ENCODE measurements at regions not wholly inside any gene's neighbourhood (a gene's known extent, or its start where the extent isn't known, plus 50 kb on each side); places are given as distances from the start of the nearest gene placed in this dataset.
"Not testable (repeated sequence)": the region's sequence is repeated elsewhere in the genome, so short reads cannot be mapped to it uniquely, and the experiment has no call there.

DNA sequence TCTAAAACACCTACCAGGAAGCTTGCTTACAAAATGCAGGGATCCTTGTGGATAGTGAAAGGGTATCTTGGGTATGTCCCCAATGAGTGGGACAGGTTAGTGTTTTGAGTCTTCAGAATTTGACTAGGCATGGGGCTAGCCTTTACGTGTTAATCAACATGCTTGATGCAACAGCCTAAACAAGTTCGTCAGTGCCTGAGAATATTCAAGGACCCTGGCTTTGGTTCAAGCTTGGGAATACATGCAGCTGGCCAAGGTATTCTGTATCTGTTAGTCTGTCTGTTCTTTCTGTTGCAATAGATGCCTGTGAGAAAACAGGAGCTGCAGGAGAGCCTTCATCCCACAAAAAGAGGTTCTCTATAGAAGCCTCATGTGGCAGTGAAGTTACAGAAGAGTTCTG, 149.5 kb downstream of the CCNG2 start:
- DNase-seq (ENCODE audit: low read depth) = no peak

GRCh38 chr4:77308843-77309242, 151.8 kb downstream of the CCNG2 start:
- DNase-seq (ENCODE audit: low read depth) = peak; percentile 54

GRCh38 chr4:77309496-77309895, 152.5 kb downstream of the CCNG2 start:
- no peak for DNase-seq (ENCODE audit: low read depth)

- DNase-seq (ENCODE audit: low read depth) = peak; percentile 40
Measured at GRCh38 chr4:77310931-77311330, 153.9 kb downstream of the CCNG2 start.

DNA sequence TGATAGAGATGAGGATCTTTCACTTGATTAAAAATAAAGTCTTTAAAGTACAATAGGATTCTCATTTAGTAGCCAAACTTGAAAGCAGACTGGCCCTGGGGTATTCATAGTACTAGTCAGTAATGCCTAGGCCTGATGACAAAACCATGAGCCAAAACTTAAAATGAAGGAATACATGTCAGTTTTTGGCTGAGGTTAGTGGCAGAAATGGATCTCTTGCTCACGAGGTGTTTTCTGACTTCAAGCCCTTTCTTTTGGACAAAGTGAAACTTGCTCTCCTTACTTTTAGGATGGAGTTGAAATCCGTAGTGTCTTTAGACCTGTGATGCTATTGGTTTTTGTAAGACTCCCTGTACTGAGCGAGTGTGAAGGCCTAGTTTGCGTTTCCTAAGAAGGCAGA, 157.7 kb downstream of the CCNG2 start:
- DNase-seq (ENCODE audit: low read depth) = no peak

DNA sequence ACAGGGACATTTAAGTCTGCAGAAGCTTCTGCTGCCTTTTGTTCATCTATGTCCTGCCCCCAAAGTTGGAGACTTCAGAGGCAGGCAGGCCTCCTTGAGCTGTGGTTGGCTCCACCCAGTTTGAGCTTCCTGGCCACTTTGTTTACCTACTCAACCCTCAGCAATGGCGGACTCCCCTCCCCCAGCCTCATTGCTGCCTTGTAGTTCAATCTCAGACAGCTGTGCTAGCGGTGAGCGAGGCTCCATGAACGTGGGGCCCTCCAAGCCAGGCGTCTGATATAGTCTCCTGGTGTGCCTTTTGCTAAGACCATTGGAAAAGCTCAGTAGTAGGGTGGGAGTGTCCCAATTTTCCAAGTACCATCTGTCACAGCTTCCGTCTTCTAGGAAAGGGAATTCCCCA, 170.1 kb downstream of the CCNG2 start:
- no peak for DNase-seq (ENCODE audit: low read depth)

GRCh38 chr4:77332696-77333270, 175.8 kb downstream of the CCNG2 start:
- DNase-seq (ENCODE audit: low read depth) = no peak

DNA sequence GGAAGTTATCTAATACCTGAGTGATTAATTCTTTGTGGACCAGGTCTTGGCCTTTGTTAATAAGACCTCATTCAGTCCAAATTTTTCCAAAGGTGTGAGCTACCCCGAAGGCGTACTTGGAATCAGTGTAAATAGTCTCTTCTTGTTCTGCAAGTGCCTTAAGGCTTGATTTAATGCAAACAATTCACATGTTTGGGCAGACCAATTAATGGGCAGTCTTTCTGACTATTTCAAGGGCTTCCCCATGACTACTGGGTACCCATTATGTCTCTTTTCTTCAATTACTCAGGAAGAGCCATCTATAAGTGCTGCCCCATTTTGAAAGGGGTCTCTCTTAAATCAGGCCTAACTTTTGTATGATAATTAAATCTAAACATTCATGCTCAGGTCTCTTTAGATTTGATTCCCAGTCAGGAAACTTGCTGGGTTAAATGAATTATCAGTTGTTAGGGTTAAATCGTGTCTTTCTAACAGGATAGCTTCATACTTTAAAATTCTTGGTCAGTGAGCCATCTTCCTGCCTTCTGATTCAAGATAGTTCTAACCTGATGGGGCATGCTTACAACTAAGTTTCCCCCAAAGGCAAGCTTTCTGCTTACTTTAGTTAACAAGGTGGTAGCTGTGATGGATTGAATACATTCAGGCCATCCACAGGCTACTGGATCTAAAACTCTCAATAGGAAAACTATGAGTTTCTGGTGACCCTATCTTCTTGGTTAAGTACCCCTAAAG, 179.6 kb downstream of the CCNG2 start:
- DNase-seq (ENCODE audit: low read depth) = peak; percentile 3

GRCh38 chr4:77342170-77342810, 185.3 kb downstream of the CCNG2 start:
- no peak for DNase-seq (ENCODE audit: low read depth)

DNA sequence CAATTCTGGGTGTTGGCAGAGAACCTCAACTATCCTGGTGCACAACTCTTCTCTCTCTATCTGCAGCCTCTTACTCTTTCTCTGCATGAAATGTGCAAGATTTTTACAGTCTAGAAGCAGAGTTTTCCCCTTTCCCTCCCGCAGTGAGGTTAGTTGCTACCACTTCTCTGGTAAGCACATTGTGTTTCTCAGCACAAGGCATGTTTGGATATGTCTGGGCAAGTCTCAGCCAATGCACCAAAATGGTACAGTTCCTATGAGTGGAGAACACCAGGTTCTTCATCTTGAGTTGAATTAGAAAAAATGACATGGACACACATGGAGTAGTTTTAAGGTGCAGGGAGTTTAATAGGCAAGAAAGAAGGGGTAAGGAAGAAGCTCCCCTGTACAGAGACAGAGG, 187.0 kb downstream of the CCNG2 start:
- no peak for DNase-seq (ENCODE audit: low read depth)

DNA sequence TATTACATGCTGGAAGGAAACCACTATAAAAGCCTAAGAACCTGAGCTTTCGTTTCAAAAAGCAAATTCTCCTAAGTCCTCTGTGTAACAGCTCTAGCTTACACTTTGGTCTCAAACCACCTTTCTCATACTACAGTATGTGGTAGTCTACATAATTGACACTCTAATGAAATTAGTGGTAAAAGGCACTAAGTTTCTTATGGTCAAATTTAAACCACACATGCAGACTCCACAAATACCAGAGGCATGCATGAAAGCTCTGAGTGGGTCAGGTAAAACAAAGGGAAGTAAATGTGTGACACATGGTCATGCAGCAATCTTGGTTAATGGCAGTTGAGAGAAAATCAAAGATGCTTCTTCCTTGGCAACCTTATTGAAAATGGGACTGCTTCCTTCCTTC, 187.8 kb downstream of the CCNG2 start:
- no peak for DNase-seq (ENCODE audit: low read depth)

- DNase-seq (ENCODE audit: low read depth) = peak; percentile 5
Measured at GRCh38 chr4:77347351-77347966, 190.5 kb downstream of the CCNG2 start.

DNA sequence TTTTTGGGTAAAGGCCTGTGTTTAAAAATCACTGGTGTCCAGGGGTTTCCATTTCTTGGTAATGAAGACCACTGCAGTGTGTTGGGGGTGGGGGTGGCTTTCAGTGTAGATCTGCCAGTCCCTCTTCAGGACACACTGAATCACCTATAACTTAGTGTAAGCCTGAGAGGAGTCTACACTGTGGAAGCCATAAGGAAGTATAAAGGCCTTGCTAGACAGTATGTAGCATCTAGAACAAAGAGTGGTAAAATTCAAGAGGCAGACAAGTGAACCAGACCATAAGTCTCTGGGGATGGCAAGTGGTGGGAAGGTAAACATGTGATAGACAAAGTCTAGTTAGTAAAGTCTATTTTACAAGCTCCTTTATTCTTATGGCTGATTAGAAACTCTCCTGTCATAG, 191.8 kb downstream of the CCNG2 start:
- DNase-seq (ENCODE audit: low read depth) = no peak

GRCh38 chr4:77349364-77349763, 192.4 kb downstream of the CCNG2 start:
- DNase-seq (ENCODE audit: low read depth) = no peak

GRCh38 chr4:77349796-77350195, 192.8 kb downstream of the CCNG2 start:
- peak; percentile 52 for DNase-seq (ENCODE audit: low read depth)

GRCh38 chr4:77352192-77352591, 195.2 kb downstream of the CCNG2 start:
- DNase-seq (ENCODE audit: low read depth) = no peak

- not testable (repeated sequence) for DNase-seq (ENCODE audit: low read depth)
Measured at GRCh38 chr4:77353724-77354315, 196.8 kb downstream of the CCNG2 start.

DNA sequence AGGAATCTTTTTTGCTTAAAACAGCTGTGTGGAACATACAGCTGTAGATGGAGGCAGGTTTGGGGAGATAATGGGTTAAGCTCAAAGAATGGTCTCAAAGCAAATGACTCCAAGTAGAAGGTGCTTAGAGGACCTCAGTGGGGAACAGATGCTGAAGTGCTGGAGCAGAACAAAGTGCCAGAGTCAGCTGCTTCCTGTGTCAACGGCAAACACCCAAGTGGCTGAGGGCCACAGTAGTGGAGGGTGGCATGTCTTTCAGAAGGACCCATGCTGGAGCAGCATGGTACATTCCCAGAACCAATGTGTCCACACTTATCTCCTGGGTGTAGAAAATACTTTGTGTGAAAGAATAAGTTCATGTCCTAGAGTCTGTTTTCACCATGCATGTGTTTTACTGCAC, 197.5 kb downstream of the CCNG2 start:
- no peak for DNase-seq (ENCODE audit: low read depth)

DNA sequence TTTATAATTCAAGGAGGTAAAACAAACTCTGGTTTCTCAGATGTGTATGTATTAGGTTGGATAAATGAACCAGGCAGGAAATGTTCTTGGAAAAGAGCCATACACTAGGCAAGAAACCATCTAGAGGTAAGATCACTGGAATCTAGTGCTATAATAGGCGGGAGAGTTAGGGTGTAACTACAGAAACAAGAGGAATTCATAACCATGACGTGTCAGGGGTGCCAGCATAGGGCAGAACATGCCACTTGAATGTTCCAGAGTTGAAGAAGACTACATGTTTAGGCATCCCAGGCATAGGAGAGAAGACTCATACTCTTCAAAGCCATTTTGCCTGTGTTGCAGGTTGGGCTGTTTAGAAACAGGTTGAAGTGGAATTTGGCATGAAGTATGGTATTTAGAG, 198.7 kb downstream of the CCNG2 start:
- DNase-seq (ENCODE audit: low read depth) = no peak

DNA sequence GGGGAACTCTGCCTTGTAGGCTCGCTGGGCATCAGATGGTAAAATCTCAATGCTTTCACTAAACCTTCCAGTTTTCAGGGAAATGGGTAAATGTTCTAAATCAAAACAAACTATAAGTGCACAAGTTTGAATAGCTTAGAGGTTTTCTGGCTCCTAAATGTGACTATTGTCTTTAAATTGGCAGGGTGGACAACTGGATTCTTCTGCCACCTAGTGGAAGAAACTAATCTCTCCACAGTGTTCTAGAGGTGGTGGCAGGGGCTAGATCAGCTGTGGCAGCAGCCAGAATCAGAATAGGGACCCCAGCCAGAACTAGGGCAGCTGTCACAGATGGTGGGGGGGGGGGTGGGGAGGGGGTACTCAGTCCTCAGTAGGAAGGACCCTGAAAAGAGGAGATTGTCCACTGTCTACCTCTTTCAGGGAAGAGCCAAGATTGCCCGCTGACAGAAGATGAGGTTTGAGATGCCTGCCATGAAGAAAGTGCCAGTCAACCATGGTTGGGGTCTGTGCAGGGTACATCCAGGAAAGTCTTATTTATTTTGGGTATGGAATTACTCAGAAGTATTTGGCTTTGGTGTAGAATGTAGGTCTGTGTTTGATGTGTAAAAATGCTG, 201.4 kb downstream of the CCNG2 start:
- DNase-seq (ENCODE audit: low read depth) = peak; percentile 52

- no peak for DNase-seq (ENCODE audit: low read depth)
Measured at GRCh38 chr4:77360451-77360850, 203.4 kb downstream of the CCNG2 start.

DNA sequence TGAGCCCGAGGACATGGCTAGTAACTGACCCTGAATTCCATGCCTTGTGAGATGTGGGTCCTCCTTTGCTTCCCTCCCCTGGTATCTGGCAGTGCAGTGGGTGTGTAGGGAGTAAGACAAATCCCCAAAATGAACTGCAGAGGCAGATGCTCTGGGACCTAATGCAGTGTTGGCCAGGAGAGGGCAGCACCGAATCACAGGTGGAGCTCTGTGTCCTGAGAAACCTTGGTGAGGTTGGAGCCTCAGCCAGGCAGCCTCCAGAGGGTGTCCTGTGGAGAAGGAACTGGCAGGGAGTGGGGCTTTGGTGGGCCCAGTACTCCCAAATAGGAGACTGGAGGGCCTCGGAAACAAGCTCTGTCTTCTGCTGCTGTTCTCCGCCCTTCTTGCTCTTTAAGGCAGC, 209.9 kb downstream of the CCNG2 start:
- not testable (repeated sequence) for DNase-seq (ENCODE audit: low read depth)
